ENCODE measurements at regions not wholly inside any gene's neighbourhood (a gene's known extent, or its start where the extent isn't known, plus 50 kb on each side); places are given as distances from the start of the nearest gene placed in this dataset.

- TF ChIP-seq CTCF (IDR thresholded peaks at IDR 0.05) = no peak
- no peak for TF ChIP-seq POLR2A (IDR thresholded peaks at IDR 0.05)
- 63 to 66% (median 63%) methylated on average over 2 of the region's 2 CpGs for WGBS, 4 donors
- DNase-seq (no peak), ATAC-seq (peak in 1 of 4 donors; percentile 27)
- Histone ChIP-seq H3K4me3 (peak overlapping the region in 6 of 12 donors; percentile 1 to 27 (median 10)), H3K27me3 (no peaks in the 10 kb centered on the region), H3K4me1 (peaks cover 3 to 57% (median 29%) of the 10 kb centered on the region in 12 donors), H3K27ac (peak overlapping the region; percentile 69 to 93 (median 77)), H3K9me3 (no peaks in the 10 kb centered on the region), H3K36me3 (no peaks in the 10 kb centered on the region)
- intact Hi-C loops (cut with DNase I) = loop anchor here (2.0 to 10.0 kb wide), 15 partner anchors 101 to 761 kb away; partner anchors contain the start of genes MEOX2 (in 4 of the 10) and AGMO (in 2 of the 10)
Measured at GRCh38 chr7:16068183-16068582, 353.2 kb downstream of the CRPPA start.

GRCh38 chr7:16067711-16068110 is 353.6 kb downstream of the CRPPA start:
- ATAC-seq = peak in 3 of 4 donors; percentile 35 to 46 (median 42)
- peaks cover 3 to 61% (median 33%) of the 10 kb centered on the region in 12 donors for H3K4me1 ChIP-seq
- TF ChIP-seq CTCF (IDR thresholded peaks at IDR 0.05) = no peak
- TF ChIP-seq POLR2A (IDR thresholded peaks at IDR 0.05) = no peak

GRCh38 chr7:16066805-16067459 is 354.4 kb downstream of the CRPPA start:
- Histone ChIP-seq H3K27me3 (no peaks in the 10 kb centered on the region), H3K27ac (peak overlapping the region; percentile 69 to 93 (median 77)), H3K36me3 (no peaks in the 10 kb centered on the region), H3K4me3 (peak overlapping the region in 8 of 12 donors; percentile 1 to 27 (median 12)), H3K4me1 (peaks cover 3 to 69% (median 40%) of the 10 kb centered on the region in 12 donors), H3K9me3 (no peaks in the 10 kb centered on the region)
- peak; percentile 51 to 74 (median 62) for ATAC-seq
- TF ChIP-seq POLR2A (IDR thresholded peaks at IDR 0.05) (peak in 1 of 2 donors; percentile 42), CTCF (IDR thresholded peaks at IDR 0.05) (no peak)
- no peak for DNase-seq
- intact Hi-C loops (cut with DNase I) = loop anchor here (2.0 to 10.0 kb wide), 14 partner anchors 100 to 760 kb away; partner anchors contain the start of genes MEOX2 (in 5 of the 10) and AGMO (in 2 of the 10)
- WGBS, 4 donors = 42 to 59% (median 49%) methylated on average over 5 of the region's 5 CpGs

More at GRCh38 chr7:16067711-16068110, 353.6 kb downstream of the CRPPA start:
- Histone ChIP-seq H3K27ac (peak overlapping the region; percentile 69 to 93 (median 77)), H3K27me3 (no peaks in the 10 kb centered on the region), H3K9me3 (no peaks in the 10 kb centered on the region), H3K36me3 (no peaks in the 10 kb centered on the region), H3K4me3 (peak overlapping the region in 8 of 12 donors; percentile 1 to 27 (median 12))
- 13 to 37% (median 17%) methylated on average over 7 of the region's 7 CpGs for WGBS, 4 donors
- DNase-seq = no peak
- intact Hi-C loops (cut with DNase I) = loop anchor here (2.0 to 10.0 kb wide), 15 partner anchors 100 to 760 kb away; partner anchors contain the start of genes MEOX2 (in 6 of the 10) and AGMO (in 2 of the 10)

GRCh38 chr7:16065939-16066338 is 355.4 kb downstream of the CRPPA start:
- no peak for TF ChIP-seq POLR2A (IDR thresholded peaks at IDR 0.05)
- peak overlapping the region; percentile 53 to 93 (median 77) for H3K27ac ChIP-seq
- peaks cover 3 to 79% (median 46%) of the 10 kb centered on the region in 12 donors for H3K4me1 ChIP-seq
- no peak overlapping the region for H3K4me3 ChIP-seq
- no peaks in the 10 kb centered on the region for H3K27me3 ChIP-seq
- ATAC-seq = no peak
- intact Hi-C loops (cut with DNase I) = loop anchor here (2.0 to 10.0 kb wide), 14 partner anchors 99 to 759 kb away; partner anchors contain the start of genes MEOX2 (in 5 of the 10) and AGMO (in 2 of the 10)
- no peak for DNase-seq
- no peaks in the 10 kb centered on the region for H3K9me3 ChIP-seq
- H3K36me3 ChIP-seq = no peaks in the 10 kb centered on the region
